GM18505 (cell line): ENCODE measurements at regions not wholly inside any gene's neighbourhood (a gene's known extent, or its start where the extent isn't known, plus 50 kb on each side); places are given as distances from the start of the nearest gene placed in this dataset.

Source experiments
- ATAC-seq: cut with Tn5 transposase; IDR thresholded peaks from one replicate; pipeline ENCODE4 v1.9.1; 2021; ENCODE audit not compliant: unreplicated experiment
- POLR2A ChIP-seq: IDR thresholded peaks from 4 replicates; pipeline ENCODE4 v1.6.1; 2011; ENCODE audit warnings: borderline replicate concordance; ENCODE audit not compliant: insufficient read depth, insufficient read length; ENCODE audit errors: extremely low read depth

GRCh38 chr10:113988535-113988934 lies 55.1 kb upstream of the ADRB1 start:
- no peak for ATAC-seq
- no peak for TF ChIP-seq POLR2A

GRCh38 chr10:113991091-113991860 lies 52.4 kb upstream of the ADRB1 start:
- no peak for TF ChIP-seq POLR2A
- no peak for ATAC-seq

GRCh38 chr10:113992471-113993011 lies 51.1 kb upstream of the ADRB1 start:
- no peak for TF ChIP-seq POLR2A
- no peak for ATAC-seq

GRCh38 chr10:113993489-113993991 lies 50.1 kb upstream of the ADRB1 start:
- no peak for ATAC-seq
- TF ChIP-seq POLR2A, result no peak
